SK-N-SH (cell line): ENCODE measurements at regions not wholly inside any gene's neighbourhood (a gene's known extent, or its start where the extent isn't known, plus 50 kb on each side); places are given as distances from the start of the nearest gene placed in this dataset.

Source experiments
- EP300 ChIP-seq, 2 experiments: IDR thresholded peaks; 2 replicates each; pipeline versions ENCODE4 v1.4.0 to v1.6.1; 2012; ENCODE audit warnings: borderline replicate concordance in 1 of 2, low read depth in 1 of 2, low read length in 1 of 2
- EZH2phosphoT487 ChIP-seq: fragments of 200-600 bp; sonication (generic); IDR thresholded peaks from 2 replicates; pipeline ENCODE4 v1.6.1; 2017; ENCODE audit warnings: low read depth, mixed run types, mild to moderate bottlenecking, antibody characterized with exemption, moderate library complexity, borderline replicate concordance
- MXI1 ChIP-seq: IDR thresholded peaks from 2 replicates; pipeline ENCODE4 v1.6.1; 2012; ENCODE audit warnings: mild to moderate bottlenecking, low read depth, low read length, improper control_type of control experiment
- RFX5 ChIP-seq: IDR thresholded peaks from 2 replicates; pipeline ENCODE4 v1.6.1; 2012; ENCODE audit warnings: mild to moderate bottlenecking, improper control_type of control experiment, low read length
- TF ChIP-seq, protein P1 (sequence below): fragments of 200-600 bp; sonication (generic); IDR thresholded peaks from 2 replicates; pipeline ENCODE4 v1.6.1; 2017; ENCODE audit warnings: antibody characterized with exemption, mild to moderate bottlenecking, moderate library complexity
- TF ChIP-seq, protein P2 (sequence below): IDR thresholded peaks from 2 replicates; pipeline ENCODE4 v1.4.0; 2012; ENCODE audit warnings: low read depth

DNA sequence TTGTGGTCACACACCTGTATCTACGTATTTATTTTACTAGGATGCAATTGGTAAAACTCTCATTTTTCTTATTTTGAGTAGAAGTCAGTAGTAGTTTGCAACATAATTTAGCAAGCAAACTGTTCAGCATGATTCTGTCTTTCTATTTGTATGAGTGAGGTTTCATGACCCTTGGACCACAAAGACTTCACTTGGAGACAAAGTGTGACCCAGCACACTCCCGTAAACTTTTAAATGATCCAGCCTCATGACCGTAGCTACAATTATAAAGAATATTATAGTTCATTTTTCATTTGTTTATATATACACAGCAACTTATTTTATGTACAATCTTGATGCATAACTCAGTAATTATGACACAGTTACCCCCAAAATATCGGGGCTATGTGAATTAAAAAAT, 86.5 kb downstream of the ERCC5 start:
- TF ChIP-seq, protein P1, sequence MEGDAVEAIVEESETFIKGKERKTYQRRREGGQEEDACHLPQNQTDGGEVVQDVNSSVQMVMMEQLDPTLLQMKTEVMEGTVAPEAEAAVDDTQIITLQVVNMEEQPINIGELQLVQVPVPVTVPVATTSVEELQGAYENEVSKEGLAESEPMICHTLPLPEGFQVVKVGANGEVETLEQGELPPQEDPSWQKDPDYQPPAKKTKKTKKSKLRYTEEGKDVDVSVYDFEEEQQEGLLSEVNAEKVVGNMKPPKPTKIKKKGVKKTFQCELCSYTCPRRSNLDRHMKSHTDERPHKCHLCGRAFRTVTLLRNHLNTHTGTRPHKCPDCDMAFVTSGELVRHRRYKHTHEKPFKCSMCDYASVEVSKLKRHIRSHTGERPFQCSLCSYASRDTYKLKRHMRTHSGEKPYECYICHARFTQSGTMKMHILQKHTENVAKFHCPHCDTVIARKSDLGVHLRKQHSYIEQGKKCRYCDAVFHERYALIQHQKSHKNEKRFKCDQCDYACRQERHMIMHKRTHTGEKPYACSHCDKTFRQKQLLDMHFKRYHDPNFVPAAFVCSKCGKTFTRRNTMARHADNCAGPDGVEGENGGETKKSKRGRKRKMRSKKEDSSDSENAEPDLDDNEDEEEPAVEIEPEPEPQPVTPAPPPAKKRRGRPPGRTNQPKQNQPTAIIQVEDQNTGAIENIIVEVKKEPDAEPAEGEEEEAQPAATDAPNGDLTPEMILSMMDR, result no peak
- TF ChIP-seq RFX5, result no peak
- TF ChIP-seq EZH2phosphoT487, result no peak
- TF ChIP-seq, protein P2, sequence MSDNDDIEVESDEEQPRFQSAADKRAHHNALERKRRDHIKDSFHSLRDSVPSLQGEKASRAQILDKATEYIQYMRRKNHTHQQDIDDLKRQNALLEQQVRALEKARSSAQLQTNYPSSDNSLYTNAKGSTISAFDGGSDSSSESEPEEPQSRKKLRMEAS, result no peak
- TF ChIP-seq MXI1, result no peak
- TF ChIP-seq EP300 (IDR thresholded peaks at IDR 0.05; ENCODE audit: borderline replicate concordance in 1 of 2, low read depth in 1 of 2, low read length in 1 of 2), result no peak
